ENCODE measurements at regions not wholly inside any gene's neighbourhood (a gene's known extent, or its start where the extent isn't known, plus 50 kb on each side); places are given as distances from the start of the nearest gene placed in this dataset.

DNA sequence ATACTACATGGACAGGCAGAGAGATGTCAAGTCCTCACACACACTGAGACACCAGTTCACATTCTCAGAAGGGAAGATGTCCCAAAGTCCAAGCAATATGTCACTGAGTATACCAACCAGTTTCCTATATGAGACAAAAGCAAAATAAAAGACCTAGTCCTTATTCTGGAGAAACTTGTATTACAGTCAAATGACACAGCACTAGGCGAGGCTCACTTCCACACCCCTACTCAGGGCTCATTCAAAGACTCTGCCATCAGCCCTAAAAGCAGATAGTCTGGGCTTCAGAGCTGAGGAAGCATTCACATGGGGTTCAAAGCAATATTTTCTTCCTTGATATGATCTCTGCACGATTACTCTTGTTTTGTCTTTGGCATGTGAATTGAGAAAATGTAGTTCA lies 129.9 kb upstream of the UBL3 start:
- Histone ChIP-seq H3K4me1 (ENCODE audit: control insufficient read depth, extremely low read depth, insufficient read depth, low read length) (no peaks in the 10 kb centered on the region), H3K79me2 (ENCODE audit: control insufficient read depth, insufficient read depth, low read length) (no peaks in the 10 kb centered on the region), H3K36me3 (ENCODE audit: control insufficient read depth in 2 of 2, extremely low read depth in 1 of 2, insufficient read depth in 2 of 2, low read length in 2 of 2) (no peaks in the 10 kb centered on the region), H3K9ac (replicated peaks; ENCODE audit: extremely low read depth, insufficient read depth, low read length) (no peak overlapping the region), H3K27ac (ENCODE audit: insufficient read depth, low read depth, low read length) (no peak overlapping the region), H4K20me1 (replicated peaks; ENCODE audit: control insufficient read depth, extremely low read depth, insufficient read depth, low read length) (no peaks in the 10 kb centered on the region), H2AFZ (ENCODE audit: low read depth, low read length) (no peak overlapping the region), H3K9me1 (replicated peaks; ENCODE audit: control insufficient read depth, extremely low read depth, insufficient read depth, low read length) (no peaks in the 10 kb centered on the region), H3K4me3 (replicated peaks in 1 of 3; ENCODE audit: insufficient read depth in 1 of 3, low read depth in 1 of 3, low read length in 3 of 3) (no peak overlapping the region), H3K4me2 (ENCODE audit: insufficient read depth, low read length) (no peak overlapping the region), H3K9me3 (replicated peaks; ENCODE audit: control insufficient read depth, insufficient read depth, low read length) (no peaks in the 10 kb centered on the region), H3K27me3 (ENCODE audit: control insufficient read depth in 2 of 2, insufficient read depth in 2 of 2, low read length in 2 of 2) (no peaks in the 10 kb centered on the region)
- BruUV-seq (replicated peaks): no TSS peak
- ChIA-PET CTCF (no interaction called here), POLR2A (no interaction called here)
- TF ChIP-seq MYC (IDR thresholded peaks at IDR 0.05; ENCODE audit: low read depth, low read length): no peak
- no peak for TF ChIP-seq FOS (IDR thresholded peaks at IDR 0.05; ENCODE audit: borderline replicate concordance, insufficient read depth, low read length)
- TF ChIP-seq, protein P1, sequence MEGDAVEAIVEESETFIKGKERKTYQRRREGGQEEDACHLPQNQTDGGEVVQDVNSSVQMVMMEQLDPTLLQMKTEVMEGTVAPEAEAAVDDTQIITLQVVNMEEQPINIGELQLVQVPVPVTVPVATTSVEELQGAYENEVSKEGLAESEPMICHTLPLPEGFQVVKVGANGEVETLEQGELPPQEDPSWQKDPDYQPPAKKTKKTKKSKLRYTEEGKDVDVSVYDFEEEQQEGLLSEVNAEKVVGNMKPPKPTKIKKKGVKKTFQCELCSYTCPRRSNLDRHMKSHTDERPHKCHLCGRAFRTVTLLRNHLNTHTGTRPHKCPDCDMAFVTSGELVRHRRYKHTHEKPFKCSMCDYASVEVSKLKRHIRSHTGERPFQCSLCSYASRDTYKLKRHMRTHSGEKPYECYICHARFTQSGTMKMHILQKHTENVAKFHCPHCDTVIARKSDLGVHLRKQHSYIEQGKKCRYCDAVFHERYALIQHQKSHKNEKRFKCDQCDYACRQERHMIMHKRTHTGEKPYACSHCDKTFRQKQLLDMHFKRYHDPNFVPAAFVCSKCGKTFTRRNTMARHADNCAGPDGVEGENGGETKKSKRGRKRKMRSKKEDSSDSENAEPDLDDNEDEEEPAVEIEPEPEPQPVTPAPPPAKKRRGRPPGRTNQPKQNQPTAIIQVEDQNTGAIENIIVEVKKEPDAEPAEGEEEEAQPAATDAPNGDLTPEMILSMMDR (IDR thresholded peaks at IDR 0.05; ENCODE audit: extremely low read depth in 1 of 2, insufficient read depth in 1 of 2, low read depth in 1 of 2, low read length in 2 of 2): no peak
- no peak for TF ChIP-seq POLR2A (IDR thresholded peaks at IDR 0.05; ENCODE audit: low read depth, low read length)
- TF ChIP-seq MAX (IDR thresholded peaks at IDR 0.05; ENCODE audit: insufficient read depth, insufficient read length): no peak
- TF ChIP-seq POLR2AphosphoS5 (IDR thresholded peaks at IDR 0.05; ENCODE audit: insufficient read depth, low read depth, low read length): no peak
- no peak for TF ChIP-seq EZH2 (IDR thresholded peaks at IDR 0.05; ENCODE audit: borderline replicate concordance, low read depth, low read length, severe bottlenecking)
- no peak for TF ChIP-seq JUN (IDR thresholded peaks at IDR 0.05; ENCODE audit: borderline replicate concordance, insufficient read depth, insufficient read length, low read depth)
- TF ChIP-seq GATA2 (IDR thresholded peaks at IDR 0.05; ENCODE audit: insufficient read depth, insufficient read length, low read depth, low read length): no peak
- dilution Hi-C loops (cut with MboI; ENCODE audit: extremely low pct_ligation_motif_present, low sequenced_read_pairs): no loop called here
- DNase-seq (ENCODE audit: low read depth, low spot score): no peak
- intact Hi-C loops (cut with micrococcal nuclease): no loop called here
- no peak for FAIRE-seq
